Mammary epithelial cell (primary cell): ENCODE measurements at regions not wholly inside any gene's neighbourhood (a gene's known extent, or its start where the extent isn't known, plus 50 kb on each side); places are given as distances from the start of the nearest gene placed in this dataset.

Source experiments
- EZH2 ChIP-seq: IDR thresholded peaks from 2 replicates; pipeline ENCODE4 v1.6.1; 2012; ENCODE audit warnings: low read length, inconsistent platforms, borderline replicate concordance
- TF ChIP-seq, protein P1 (sequence below), 2 donors: IDR thresholded peaks in 1 of 2; conservative IDR thresholded peaks in 1 of 2; 2 replicates each; pipeline ENCODE4 v1.5.1; 2011 to 2012; ENCODE audit warnings: inconsistent platforms in 2 of 2, low read length in 2 of 2, mild to moderate bottlenecking in 2 of 2, control low read depth in 1 of 2, low read depth in 1 of 2; ENCODE audit not compliant: insufficient read depth in 1 of 2; ENCODE audit errors: extremely low read depth in 1 of 2

DNA sequence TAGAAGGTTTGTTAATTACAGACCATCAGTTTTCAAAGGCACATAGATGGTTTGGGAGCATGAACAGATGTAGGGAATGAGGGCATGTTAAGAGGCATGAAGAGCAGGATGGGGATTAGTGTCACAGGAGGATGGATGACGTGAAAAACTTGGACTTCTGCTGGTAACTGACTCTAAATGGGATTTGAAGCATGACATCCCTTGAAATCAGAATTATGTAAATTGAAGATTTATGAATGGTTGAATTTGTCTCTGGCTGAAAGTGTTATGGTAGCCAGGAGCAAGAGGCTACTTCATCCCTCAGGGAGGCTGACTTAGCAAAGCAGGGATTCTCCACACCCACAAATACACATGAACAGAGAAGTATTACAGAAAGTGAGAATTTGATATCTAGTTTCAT is 454.6 kb downstream of the MAGEB5 start:
- TF ChIP-seq, protein P1, sequence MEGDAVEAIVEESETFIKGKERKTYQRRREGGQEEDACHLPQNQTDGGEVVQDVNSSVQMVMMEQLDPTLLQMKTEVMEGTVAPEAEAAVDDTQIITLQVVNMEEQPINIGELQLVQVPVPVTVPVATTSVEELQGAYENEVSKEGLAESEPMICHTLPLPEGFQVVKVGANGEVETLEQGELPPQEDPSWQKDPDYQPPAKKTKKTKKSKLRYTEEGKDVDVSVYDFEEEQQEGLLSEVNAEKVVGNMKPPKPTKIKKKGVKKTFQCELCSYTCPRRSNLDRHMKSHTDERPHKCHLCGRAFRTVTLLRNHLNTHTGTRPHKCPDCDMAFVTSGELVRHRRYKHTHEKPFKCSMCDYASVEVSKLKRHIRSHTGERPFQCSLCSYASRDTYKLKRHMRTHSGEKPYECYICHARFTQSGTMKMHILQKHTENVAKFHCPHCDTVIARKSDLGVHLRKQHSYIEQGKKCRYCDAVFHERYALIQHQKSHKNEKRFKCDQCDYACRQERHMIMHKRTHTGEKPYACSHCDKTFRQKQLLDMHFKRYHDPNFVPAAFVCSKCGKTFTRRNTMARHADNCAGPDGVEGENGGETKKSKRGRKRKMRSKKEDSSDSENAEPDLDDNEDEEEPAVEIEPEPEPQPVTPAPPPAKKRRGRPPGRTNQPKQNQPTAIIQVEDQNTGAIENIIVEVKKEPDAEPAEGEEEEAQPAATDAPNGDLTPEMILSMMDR (conservative IDR thresholded peaks at IDR 0.05 in 1 of 2, IDR thresholded peaks at IDR 0.05 in 1 of 2; ENCODE audit: extremely low read depth in 1 of 2, insufficient read depth in 1 of 2, low read depth in 1 of 2, low read length in 2 of 2) = no peak
- TF ChIP-seq EZH2 = no peak
